Neuronal stem cell (in vitro differentiated cells): ENCODE measurements at regions not wholly inside any gene's neighbourhood (a gene's known extent, or its start where the extent isn't known, plus 50 kb on each side); places are given as distances from the start of the nearest gene placed in this dataset.

Experiments used
- DNase-seq: peaks from one replicate; pipeline ENCODE4 v3.0.0-alpha.2; 2013; ENCODE audit warnings: low spot score
- H2AFZ ChIP-seq: one replicate; pipeline ENCODE4 v1.6.1; 2013; ENCODE audit warnings: mild to moderate bottlenecking, low read length, inconsistent platforms
- H2AK5ac ChIP-seq: 2 replicates; pipeline ENCODE4 v1.6.1; 2013; ENCODE audit warnings: low read depth, mild to moderate bottlenecking, inconsistent platforms, low read length, moderate library complexity, mixed read lengths
- H2BK120ac ChIP-seq: 2 replicates; pipeline ENCODE4 v1.6.1; 2013; ENCODE audit warnings: low read depth, mild to moderate bottlenecking, inconsistent platforms, low read length, moderate library complexity, mixed read lengths
- H2BK12ac ChIP-seq: one replicate; pipeline ENCODE4 v1.6.1; 2013; ENCODE audit warnings: low read length, inconsistent platforms
- H2BK15ac ChIP-seq: 2 replicates; pipeline ENCODE4 v1.6.1; 2013; ENCODE audit warnings: mild to moderate bottlenecking, low read length, inconsistent platforms, mixed read lengths
- H2BK5ac ChIP-seq: one replicate; pipeline ENCODE4 v1.6.1; 2013; ENCODE audit warnings: inconsistent platforms, mild to moderate bottlenecking, low read length, moderate library complexity
- H3K14ac ChIP-seq: one replicate; pipeline ENCODE4 v1.6.1; 2013; ENCODE audit warnings: low read length, inconsistent platforms
- H3K18ac ChIP-seq: 2 replicates; pipeline ENCODE4 v1.6.1; 2013; ENCODE audit warnings: low read length, inconsistent platforms
- H3K23ac ChIP-seq: 2 replicates; pipeline ENCODE4 v1.6.1; 2013; ENCODE audit warnings: low read depth, mild to moderate bottlenecking, mixed read lengths, low read length, inconsistent platforms; ENCODE audit not compliant: poor library complexity
- H3K27ac ChIP-seq: replicated peaks from 3 replicates; pipeline ENCODE4 v1.5.1; 2013; ENCODE audit warnings: low read length, inconsistent platforms
- H3K27me3 ChIP-seq, 3 experiments: 2 replicates each; pipeline ENCODE4 v1.6.1; 2013; ENCODE audit warnings: low read length in 3 of 3, mild to moderate bottlenecking in 2 of 3, inconsistent platforms in 1 of 3, low read depth in 1 of 3, mixed read lengths in 1 of 3, moderate library complexity in 1 of 3; ENCODE audit not compliant: control insufficient read depth in 3 of 3, insufficient read depth in 3 of 3
- H3K36me3 ChIP-seq, 2 donors: replicated peaks in 1 of 2; 2 replicates each; pipeline ENCODE4 v1.6.1; 2013; ENCODE audit warnings: low read length in 2 of 2; ENCODE audit not compliant: control insufficient read depth in 2 of 2, insufficient read depth in 2 of 2
- H3K4ac ChIP-seq: 2 replicates; pipeline ENCODE4 v1.6.1; 2013; ENCODE audit warnings: inconsistent platforms, mild to moderate bottlenecking, low read length, moderate library complexity
- H3K4me1 ChIP-seq, 2 donors: 1 replicate in 1 of 2; 2 replicates in 1 of 2; pipeline ENCODE4 v1.6.1; 2013; ENCODE audit warnings: low read length in 2 of 2, low read depth in 1 of 2; ENCODE audit not compliant: control insufficient read depth in 2 of 2, insufficient read depth in 1 of 2
- H3K4me2 ChIP-seq: one replicate; pipeline ENCODE4 v1.6.1; 2013; ENCODE audit warnings: mild to moderate bottlenecking, low read length, inconsistent platforms; ENCODE audit not compliant: insufficient read depth, poor library complexity, severe bottlenecking
- H3K4me3 ChIP-seq, 2 donors: 2 replicates each; pipeline ENCODE4 v1.5.1; 2013; ENCODE audit warnings: low read length in 2 of 2, mild to moderate bottlenecking in 2 of 2, inconsistent platforms in 1 of 2, moderate library complexity in 1 of 2
- H3K79me1 ChIP-seq: one replicate; pipeline ENCODE4 v1.6.1; 2013; ENCODE audit warnings: low read depth, mild to moderate bottlenecking, inconsistent platforms, low read length, moderate library complexity
- H3K9ac ChIP-seq: one replicate; pipeline ENCODE4 v1.6.1; 2013; ENCODE audit warnings: mild to moderate bottlenecking, low read depth, low read length, inconsistent platforms; ENCODE audit not compliant: poor library complexity
- H3K9me3 ChIP-seq, 2 donors: replicated peaks in 1 of 2; 2 replicates each; pipeline versions ENCODE3 to v1.6.1; 2013; ENCODE audit warnings: low read length in 2 of 2, mild to moderate bottlenecking in 2 of 2, inconsistent platforms in 1 of 2, low read depth in 1 of 2, mixed read lengths in 1 of 2, moderate library complexity in 1 of 2; ENCODE audit not compliant: control insufficient read depth in 2 of 2, insufficient read depth in 1 of 2
- H4K8ac ChIP-seq: one replicate; pipeline ENCODE4 v1.6.1; 2013; ENCODE audit warnings: low read depth, mild to moderate bottlenecking, inconsistent platforms, low read length, moderate library complexity
- H4K91ac ChIP-seq: one replicate; pipeline ENCODE4 v1.6.1; 2013; ENCODE audit warnings: low read length, low read depth, mild to moderate bottlenecking, inconsistent platforms; ENCODE audit not compliant: poor library complexity
- WGBS, 2 donors: extraction: QIAGEN DNeasy Blood & Tissue Kit; methylation state at CpG; one replicate each; pipeline ENCODE4 v1.1.7; 2013; ENCODE audit warnings: missing lambda C conversion rate in 2 of 2, mixed read lengths in 1 of 2; ENCODE audit not compliant: insufficient read length in 2 of 2, insufficient replicate concordance in 1 of 2; ENCODE audit errors: extremely low coverage in 2 of 2; 5-methylcytosine and 5-hydroxymethylcytosine counted together

GRCh38 chr5:142484821-142485387 is 160.1 kb upstream of the SPRY4 start:
- H2AFZ ChIP-seq = no peak overlapping the region
- H3K4me2 ChIP-seq = no peak overlapping the region
- no peak overlapping the region for H2BK5ac ChIP-seq
- no peaks in the 10 kb centered on the region for H3K4me1 ChIP-seq
- no peak for DNase-seq
- no peak overlapping the region for H4K91ac ChIP-seq
- H4K8ac ChIP-seq = no peak overlapping the region
- no peak overlapping the region for H3K27ac ChIP-seq
- no peak overlapping the region for H3K4me3 ChIP-seq
- no peaks in the 10 kb centered on the region for H3K79me1 ChIP-seq
- H3K18ac ChIP-seq = no peak overlapping the region
- no peak overlapping the region for H3K4ac ChIP-seq
- no peak overlapping the region for H2AK5ac ChIP-seq
- no peak overlapping the region for H3K9ac ChIP-seq
- H3K23ac ChIP-seq = no peak overlapping the region
- H2BK120ac ChIP-seq = no peak overlapping the region
- H3K14ac ChIP-seq = no peak overlapping the region
- no peak overlapping the region for H2BK12ac ChIP-seq
- peaks cover 0 to 2% (median 0%) of the 10 kb centered on the region in 3 experiments for H3K27me3 ChIP-seq
- H3K9me3 ChIP-seq = peaks cover 2% of the 10 kb centered on the region in 2 donors
- no peak overlapping the region for H2BK15ac ChIP-seq
- no peaks in the 10 kb centered on the region for H3K36me3 ChIP-seq
- no CpG with 5 or more reads among the region's 2 CpGs for WGBS, 2 donors

- Histone ChIP-seq H2AFZ (no peak overlapping the region), H3K27ac (no peak overlapping the region), H2BK15ac (no peak overlapping the region), H3K4ac (no peak overlapping the region), H3K27me3 (no peaks in the 10 kb centered on the region), H4K8ac (no peak overlapping the region), H3K4me2 (no peak overlapping the region), H3K14ac (no peak overlapping the region), H3K9ac (no peak overlapping the region), H4K91ac (no peak overlapping the region), H3K4me3 (no peak overlapping the region), H3K79me1 (no peaks in the 10 kb centered on the region), H2AK5ac (no peak overlapping the region), H2BK12ac (no peak overlapping the region), H3K9me3 (peaks cover 10 to 17% of the 10 kb centered on the region in 2 donors), H2BK120ac (no peak overlapping the region), H3K4me1 (no peaks in the 10 kb centered on the region), H3K18ac (no peak overlapping the region), H3K23ac (no peak overlapping the region), H3K36me3 (no peaks in the 10 kb centered on the region), H2BK5ac (no peak overlapping the region)
- no CpG with 5 or more reads among the region's 2 CpGs for WGBS, 2 donors
- no peak for DNase-seq
These were observed 157.4 kb upstream of the SPRY4 start for GRCh38 chr5:142482207-142482606.

- Histone ChIP-seq H3K4ac (no peak overlapping the region), H3K27me3 (no peaks in the 10 kb centered on the region), H2BK5ac (no peak overlapping the region), H3K23ac (no peak overlapping the region), H2BK120ac (no peak overlapping the region), H3K14ac (no peak overlapping the region), H3K9ac (no peak overlapping the region), H3K27ac (no peak overlapping the region), H2AK5ac (no peak overlapping the region), H4K91ac (no peak overlapping the region), H3K4me2 (no peak overlapping the region), H4K8ac (no peak overlapping the region), H3K4me1 (no peaks in the 10 kb centered on the region), H2BK15ac (no peak overlapping the region), H3K18ac (no peak overlapping the region), H2BK12ac (no peak overlapping the region), H3K9me3 (peaks cover 10 to 17% of the 10 kb centered on the region in 2 donors), H2AFZ (no peak overlapping the region), H3K36me3 (no peaks in the 10 kb centered on the region), H3K4me3 (no peak overlapping the region), H3K79me1 (no peaks in the 10 kb centered on the region)
- DNase-seq = no peak
- WGBS, 2 donors = no CpG with 5 or more reads among the region's 3 CpGs
These were observed 156.6 kb upstream of the SPRY4 start for GRCh38 chr5:142481410-142481809.

- no peak overlapping the region for H2BK15ac ChIP-seq
- H3K79me1 ChIP-seq = no peaks in the 10 kb centered on the region
- no peak overlapping the region for H3K27ac ChIP-seq
- peaks cover 10 to 14% of the 10 kb centered on the region in 2 donors for H3K9me3 ChIP-seq
- H3K9ac ChIP-seq = no peak overlapping the region
- no peaks in the 10 kb centered on the region for H3K36me3 ChIP-seq
- no peak overlapping the region for H3K4ac ChIP-seq
- no peak for DNase-seq
- no peak overlapping the region for H3K23ac ChIP-seq
- no peak overlapping the region for H2BK120ac ChIP-seq
- peaks cover 3% of the 10 kb centered on the region in 2 donors for H3K4me1 ChIP-seq
- H4K91ac ChIP-seq = no peak overlapping the region
- H2BK5ac ChIP-seq = no peak overlapping the region
- no peak overlapping the region for H2AFZ ChIP-seq
- H3K4me3 ChIP-seq = no peak overlapping the region
- H3K4me2 ChIP-seq = no peak overlapping the region
- no CpG with 5 or more reads among the region's 3 CpGs for WGBS, 2 donors
- no peak overlapping the region for H4K8ac ChIP-seq
- no peak overlapping the region for H3K14ac ChIP-seq
- no peaks in the 10 kb centered on the region for H3K27me3 ChIP-seq
- H2BK12ac ChIP-seq = no peak overlapping the region
- H2AK5ac ChIP-seq = no peak overlapping the region
- no peak overlapping the region for H3K18ac ChIP-seq
These were observed 155.2 kb upstream of the SPRY4 start for GRCh38 chr5:142479854-142480519.
